ENCODE measurements at regions not wholly inside any gene's neighbourhood (a gene's known extent, or its start where the extent isn't known, plus 50 kb on each side); places are given as distances from the start of the nearest gene placed in this dataset.

DNA sequence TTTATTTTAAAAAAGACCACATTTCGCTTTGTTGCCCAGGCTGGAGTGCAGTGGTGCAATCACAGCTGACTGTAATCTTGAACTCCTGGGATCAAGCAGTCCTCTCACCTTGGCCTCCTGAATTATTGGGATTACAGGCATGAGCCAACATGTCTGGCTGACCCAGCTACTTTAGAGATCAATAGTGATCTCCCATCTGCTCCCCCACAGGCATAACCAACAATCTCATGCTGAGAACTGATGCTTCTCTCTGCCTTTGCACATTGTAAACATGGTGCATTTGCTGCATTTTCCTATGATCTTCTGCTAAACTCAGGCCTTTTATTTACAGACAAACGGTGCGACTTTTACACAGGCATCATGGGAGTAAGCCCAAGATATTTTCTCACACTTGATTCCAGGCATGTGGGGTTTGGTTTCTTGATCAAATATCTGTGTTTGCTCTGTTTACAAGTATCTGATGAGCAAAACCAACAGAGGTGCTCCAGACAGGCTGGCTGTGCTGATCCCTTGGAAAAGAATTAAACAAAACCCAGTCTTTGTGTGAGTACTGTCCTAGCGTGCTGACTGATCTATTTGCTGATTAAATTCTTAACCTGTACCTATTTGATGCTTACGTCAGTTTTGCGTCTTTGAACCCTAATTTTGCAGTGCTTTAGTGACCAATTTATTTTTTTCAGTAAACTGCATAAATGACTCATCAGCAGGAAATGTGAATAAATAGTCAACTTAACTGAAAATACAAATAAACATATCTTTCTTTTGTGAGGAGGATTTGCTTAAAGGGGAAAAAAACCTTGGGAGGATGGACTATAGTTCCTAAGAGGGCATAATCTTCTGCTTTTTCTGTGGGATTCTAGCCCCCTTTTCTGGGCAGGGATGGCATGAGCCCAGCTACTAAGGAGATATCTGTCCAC, 191.7 kb upstream of the NR3C1 start (continued):
- TF ChIP-seq, protein P1, sequence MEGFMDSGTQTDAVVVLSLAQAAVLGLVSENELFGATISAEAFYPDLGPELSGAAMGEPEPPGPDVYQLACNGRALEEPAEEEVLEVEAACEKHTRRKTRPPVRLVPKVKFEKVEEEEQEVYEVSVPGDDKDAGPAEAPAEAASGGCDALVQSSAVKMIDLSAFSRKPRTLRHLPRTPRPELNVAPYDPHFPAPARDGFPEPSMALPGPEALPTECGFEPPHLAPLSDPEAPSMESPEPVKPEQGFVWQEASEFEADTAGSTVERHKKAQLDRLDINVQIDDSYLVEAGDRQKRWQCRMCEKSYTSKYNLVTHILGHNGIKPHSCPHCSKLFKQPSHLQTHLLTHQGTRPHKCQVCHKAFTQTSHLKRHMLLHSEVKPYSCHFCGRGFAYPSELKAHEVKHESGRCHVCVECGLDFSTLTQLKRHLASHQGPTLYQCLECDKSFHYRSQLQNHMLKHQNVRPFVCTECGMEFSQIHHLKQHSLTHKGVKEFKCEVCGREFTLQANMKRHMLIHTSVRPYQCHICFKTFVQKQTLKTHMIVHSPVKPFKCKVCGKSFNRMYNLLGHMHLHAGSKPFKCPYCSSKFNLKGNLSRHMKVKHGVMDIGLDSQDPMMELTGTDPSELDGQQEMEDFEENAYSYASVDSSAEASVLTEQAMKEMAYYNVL (CRISPR knock-in tag; IDR thresholded peaks at IDR 0.05; ENCODE audit: borderline replicate concordance) = no peak
- TF ChIP-seq AGO2 (optimal IDR thresholded peaks at IDR 0.05; ENCODE audit: low read depth, low read length) (no peak), NR2F1 (CRISPR knock-in tag; IDR thresholded peaks at IDR 0.05) (peak; percentile 37 to 72; a peak in 1 of 4 replicates), AKAP8 (CRISPR knock-in tag; IDR thresholded peaks at IDR 0.05) (no peak), EEA1 (CRISPR knock-in tag; IDR thresholded peaks at IDR 0.05; ENCODE audit: borderline replicate concordance) (no peak), ZNF232 (CRISPR knock-in tag; IDR thresholded peaks at IDR 0.05; ENCODE audit: borderline replicate concordance) (no peak), HDAC2 (CRISPR knock-in tag; IDR thresholded peaks at IDR 0.05) (peak; percentile 68), RXRB (CRISPR knock-in tag; IDR thresholded peaks at IDR 0.05; ENCODE audit: borderline replicate concordance) (peak; percentile 63; the same call in 1 of the 2 replicates), ZFP36 (IDR thresholded peaks at IDR 0.05; ENCODE audit: borderline replicate concordance, low read depth, low read length, partially characterized antibody) (no peak), GTF2F1 (IDR thresholded peaks at IDR 0.05; ENCODE audit: low read length) (no peak)
- TF ChIP-seq, protein P2, sequence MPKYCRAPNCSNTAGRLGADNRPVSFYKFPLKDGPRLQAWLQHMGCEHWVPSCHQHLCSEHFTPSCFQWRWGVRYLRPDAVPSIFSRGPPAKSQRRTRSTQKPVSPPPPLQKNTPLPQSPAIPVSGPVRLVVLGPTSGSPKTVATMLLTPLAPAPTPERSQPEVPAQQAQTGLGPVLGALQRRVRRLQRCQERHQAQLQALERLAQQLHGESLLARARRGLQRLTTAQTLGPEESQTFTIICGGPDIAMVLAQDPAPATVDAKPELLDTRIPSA (CRISPR knock-in tag; IDR thresholded peaks at IDR 0.05; ENCODE audit: borderline replicate concordance) = no peak
- TF ChIP-seq, protein P3, sequence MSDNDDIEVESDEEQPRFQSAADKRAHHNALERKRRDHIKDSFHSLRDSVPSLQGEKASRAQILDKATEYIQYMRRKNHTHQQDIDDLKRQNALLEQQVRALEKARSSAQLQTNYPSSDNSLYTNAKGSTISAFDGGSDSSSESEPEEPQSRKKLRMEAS (IDR thresholded peaks at IDR 0.05) = no peak
- TF ChIP-seq, protein P4, sequence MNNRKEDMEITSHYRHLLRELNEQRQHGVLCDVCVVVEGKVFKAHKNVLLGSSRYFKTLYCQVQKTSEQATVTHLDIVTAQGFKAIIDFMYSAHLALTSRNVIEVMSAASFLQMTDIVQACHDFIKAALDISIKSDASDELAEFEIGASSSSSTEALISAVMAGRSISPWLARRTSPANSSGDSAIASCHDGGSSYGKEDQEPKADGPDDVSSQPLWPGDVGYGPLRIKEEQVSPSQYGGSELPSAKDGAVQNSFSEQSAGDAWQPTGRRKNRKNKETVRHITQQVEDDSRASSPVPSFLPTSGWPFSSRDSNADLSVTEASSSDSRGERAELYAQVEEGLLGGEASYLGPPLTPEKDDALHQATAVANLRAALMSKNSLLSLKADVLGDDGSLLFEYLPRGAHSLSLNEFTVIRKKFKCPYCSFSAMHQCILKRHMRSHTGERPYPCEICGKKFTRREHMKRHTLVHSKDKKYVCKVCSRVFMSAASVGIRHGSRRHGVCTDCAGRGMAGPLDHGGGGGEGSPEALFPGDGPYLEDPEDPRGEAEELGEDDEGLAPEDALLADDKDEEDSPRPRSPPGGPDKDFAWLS (CRISPR knock-in tag; IDR thresholded peaks at IDR 0.05; ENCODE audit: borderline replicate concordance) = no peak
- TF ChIP-seq, protein P5, sequence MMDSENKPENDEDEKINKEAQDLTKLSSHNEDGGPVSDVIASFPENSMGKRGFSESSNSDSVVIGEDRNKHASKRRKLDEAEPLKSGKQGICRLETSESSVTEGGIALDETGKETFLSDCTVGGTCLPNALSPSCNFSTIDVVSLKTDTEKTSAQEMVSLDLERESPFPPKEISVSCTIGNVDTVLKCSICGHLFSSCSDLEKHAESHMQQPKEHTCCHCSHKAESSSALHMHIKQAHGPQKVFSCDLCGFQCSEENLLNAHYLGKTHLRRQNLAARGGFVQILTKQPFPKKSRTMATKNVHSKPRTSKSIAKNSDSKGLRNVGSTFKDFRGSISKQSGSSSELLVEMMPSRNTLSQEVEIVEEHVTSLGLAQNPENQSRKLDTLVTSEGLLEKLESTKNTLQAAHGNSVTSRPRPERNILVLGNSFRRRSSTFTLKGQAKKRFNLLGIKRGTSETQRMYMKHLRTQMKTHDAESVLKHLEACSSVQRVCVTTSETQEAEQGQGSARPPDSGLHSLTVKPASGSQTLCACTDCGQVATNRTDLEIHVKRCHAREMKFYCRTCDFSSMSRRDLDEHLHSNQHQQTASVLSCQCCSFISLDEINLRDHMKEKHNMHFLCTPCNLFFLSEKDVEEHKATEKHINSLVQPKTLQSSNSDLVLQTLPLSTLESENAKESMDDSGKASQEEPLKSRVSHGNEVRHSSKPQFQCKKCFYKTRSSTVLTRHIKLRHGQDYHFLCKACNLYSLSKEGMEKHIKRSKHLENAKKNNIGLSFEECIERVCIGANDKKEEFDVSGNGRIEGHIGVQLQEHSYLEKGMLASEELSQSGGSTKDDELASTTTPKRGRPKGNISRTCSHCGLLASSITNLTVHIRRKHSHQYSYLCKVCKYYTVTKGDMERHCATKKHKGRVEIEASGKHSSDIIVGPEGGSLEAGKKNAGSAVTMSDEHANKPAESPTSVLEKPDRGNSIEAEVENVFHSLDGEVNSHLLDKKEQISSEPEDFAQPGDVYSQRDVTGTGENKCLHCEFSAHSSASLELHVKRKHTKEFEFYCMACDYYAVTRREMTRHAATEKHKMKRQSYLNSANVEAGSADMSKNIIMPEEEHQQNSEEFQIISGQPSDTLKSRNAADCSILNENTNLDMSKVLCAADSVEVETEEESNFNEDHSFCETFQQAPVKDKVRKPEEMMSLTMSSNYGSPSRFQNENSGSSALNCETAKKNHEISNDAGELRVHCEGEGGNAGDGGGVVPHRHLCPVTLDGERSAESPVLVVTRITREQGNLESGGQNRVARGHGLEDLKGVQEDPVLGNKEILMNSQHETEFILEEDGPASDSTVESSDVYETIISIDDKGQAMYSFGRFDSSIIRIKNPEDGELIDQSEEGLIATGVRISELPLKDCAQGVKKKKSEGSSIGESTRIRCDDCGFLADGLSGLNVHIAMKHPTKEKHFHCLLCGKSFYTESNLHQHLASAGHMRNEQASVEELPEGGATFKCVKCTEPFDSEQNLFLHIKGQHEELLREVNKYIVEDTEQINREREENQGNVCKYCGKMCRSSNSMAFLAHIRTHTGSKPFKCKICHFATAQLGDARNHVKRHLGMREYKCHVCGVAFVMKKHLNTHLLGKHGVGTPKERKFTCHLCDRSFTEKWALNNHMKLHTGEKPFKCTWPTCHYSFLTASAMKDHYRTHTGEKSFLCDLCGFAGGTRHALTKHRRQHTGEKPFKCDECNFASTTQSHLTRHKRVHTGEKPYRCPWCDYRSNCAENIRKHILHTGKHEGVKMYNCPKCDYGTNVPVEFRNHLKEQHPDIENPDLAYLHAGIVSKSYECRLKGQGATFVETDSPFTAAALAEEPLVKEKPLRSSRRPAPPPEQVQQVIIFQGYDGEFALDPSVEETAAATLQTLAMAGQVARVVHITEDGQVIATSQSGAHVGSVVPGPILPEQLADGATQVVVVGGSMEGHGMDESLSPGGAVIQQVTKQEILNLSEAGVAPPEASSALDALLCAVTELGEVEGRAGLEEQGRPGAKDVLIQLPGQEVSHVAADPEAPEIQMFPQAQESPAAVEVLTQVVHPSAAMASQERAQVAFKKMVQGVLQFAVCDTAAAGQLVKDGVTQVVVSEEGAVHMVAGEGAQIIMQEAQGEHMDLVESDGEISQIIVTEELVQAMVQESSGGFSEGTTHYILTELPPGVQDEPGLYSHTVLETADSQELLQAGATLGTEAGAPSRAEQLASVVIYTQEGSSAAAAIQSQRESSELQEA (CRISPR knock-in tag; IDR thresholded peaks at IDR 0.05; ENCODE audit: not compliant biosample characterization) = no peak

Data from HepG2 (cell line).